Activated T-helper 1 cell treated with anti-CD3 and anti-CD28 coated beads, Interleukin-12 subunit alpha, Interleukin-12 subunit beta, Interleukin-2, Interleukin-4 antibody, amounts not matched to agents 30 ng/mL and 10 ng/mL and 1 ng/mL, durations not matched to agents 14 hours and 24 hours and 36 hours (primary cell): ENCODE measurements at regions not wholly inside any gene's neighbourhood (a gene's known extent, or its start where the extent isn't known, plus 50 kb on each side); places are given as distances from the start of the nearest gene placed in this dataset.

ENCODE experiments used
- DNase-seq: peaks from one replicate; pipeline ENCODE4 v3.0.0; 2021; ENCODE audit warnings: low spot score
- H3K27ac Mint-ChIP-seq: one replicate; pipeline ENCODE4 v1.8.0; 2021; ENCODE audit warnings: mild to moderate bottlenecking, mixed read lengths
- H3K27me3 Mint-ChIP-seq: one replicate; pipeline ENCODE4 v1.8.0; 2022; ENCODE audit warnings: mild to moderate bottlenecking, moderate library complexity, mixed read lengths; ENCODE audit not compliant: insufficient read depth
- H3K36me3 Mint-ChIP-seq: one replicate; pipeline ENCODE4 v1.8.0; 2021; ENCODE audit warnings: low read depth, mixed read lengths
- H3K4me1 Mint-ChIP-seq: one replicate; pipeline ENCODE4 v1.8.0; 2021; ENCODE audit warnings: low read depth, mixed read lengths
- H3K4me3 Mint-ChIP-seq: one replicate; pipeline ENCODE4 v1.8.0; 2021; ENCODE audit warnings: mild to moderate bottlenecking, moderate library complexity, mixed read lengths
- H3K9me3 Mint-ChIP-seq: one replicate; pipeline ENCODE4 v1.8.0; 2021; ENCODE audit warnings: mixed read lengths
- intact Hi-C: fragments of 100-400 bp; cut with micrococcal nuclease; formaldehyde crosslinking; loops from one replicate; pipeline ENCODE4 v1.15.1; 2024

DNA sequence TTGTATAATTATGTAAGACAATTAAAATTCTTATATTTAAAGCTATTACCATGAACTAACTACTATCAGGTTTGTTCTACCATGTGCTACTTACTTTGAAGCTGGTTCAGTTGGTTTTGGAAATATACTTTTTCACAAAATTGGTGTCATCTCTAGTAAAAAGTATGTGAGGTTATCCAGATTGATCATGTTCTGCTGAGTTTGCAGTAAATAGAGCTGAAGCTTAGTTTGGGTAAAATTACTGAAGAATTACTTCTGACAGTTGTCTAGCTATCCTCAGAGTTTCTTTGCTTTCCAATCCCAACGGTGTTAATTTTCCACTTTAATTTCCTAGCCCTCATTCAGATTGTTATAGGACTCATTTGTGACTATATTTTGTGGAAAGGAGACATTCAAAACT is 184.2 kb downstream of the FAT4 start:
- Mint-ChIP-seq H3K36me3 (no peaks in the 10 kb centered on the region), H3K9me3 (no peaks in the 10 kb centered on the region), H3K27me3 (no peaks in the 10 kb centered on the region), H3K4me3 (no peak overlapping the region), H3K4me1 (no peaks in the 10 kb centered on the region), H3K27ac (no peak overlapping the region)
- no peak for DNase-seq
- intact Hi-C loops, result no loop called here

DNA sequence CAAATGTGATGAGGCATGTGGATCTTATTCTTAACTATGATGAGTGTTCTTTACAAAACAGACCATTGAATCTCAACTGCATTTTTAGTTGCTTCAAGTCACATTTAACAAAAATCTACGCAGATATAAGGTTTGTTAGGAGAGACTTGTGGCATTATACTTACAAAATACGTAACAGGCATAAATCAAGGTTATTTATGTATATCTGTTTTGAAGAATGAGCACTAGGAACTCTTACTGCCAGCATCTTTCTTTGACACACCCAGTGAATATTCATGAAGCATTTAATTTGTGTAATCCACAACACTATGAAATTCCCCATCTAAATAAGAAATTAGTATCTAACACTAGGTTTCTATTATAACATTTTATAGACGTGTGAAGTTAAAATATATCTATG is 186.3 kb downstream of the FAT4 start:
- Mint-ChIP-seq H3K27me3 (no peaks in the 10 kb centered on the region), H3K4me1 (no peaks in the 10 kb centered on the region), H3K4me3 (no peak overlapping the region), H3K36me3 (no peaks in the 10 kb centered on the region), H3K9me3 (no peaks in the 10 kb centered on the region), H3K27ac (no peak overlapping the region)
- intact Hi-C loops, result no loop called here
- no peak for DNase-seq

DNA sequence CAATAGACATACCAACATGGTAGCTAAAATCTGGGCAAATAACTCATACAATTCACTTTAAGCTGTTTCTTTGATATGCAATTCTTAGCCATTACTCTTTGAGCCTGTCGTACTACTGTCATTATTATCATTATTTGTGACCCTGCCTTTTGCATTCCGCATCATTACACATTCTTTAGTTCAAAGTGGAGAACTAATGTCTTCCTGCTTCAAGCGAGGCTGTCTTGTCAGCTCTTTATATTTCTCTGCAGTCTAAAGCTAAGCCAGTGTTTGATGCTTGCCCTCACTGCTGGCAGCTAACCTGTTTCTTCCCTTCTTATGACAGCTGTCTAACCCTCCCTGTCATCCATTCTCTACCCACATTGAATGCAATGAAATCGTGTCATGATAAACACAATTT is 186.8 kb downstream of the FAT4 start:
- H3K9me3 Mint-ChIP-seq, result no peaks in the 10 kb centered on the region
- no peaks in the 10 kb centered on the region for H3K27me3 Mint-ChIP-seq
- H3K36me3 Mint-ChIP-seq, result no peaks in the 10 kb centered on the region
- H3K4me1 Mint-ChIP-seq, result no peaks in the 10 kb centered on the region
- DNase-seq, result no peak
- intact Hi-C loops, result no loop called here
- no peak overlapping the region for H3K4me3 Mint-ChIP-seq
- no peak overlapping the region for H3K27ac Mint-ChIP-seq

GRCh38 chr4:125505621-125506020 is 190.9 kb downstream of the FAT4 start:
- Mint-ChIP-seq H3K4me3 (no peak overlapping the region), H3K36me3 (no peaks in the 10 kb centered on the region), H3K9me3 (no peaks in the 10 kb centered on the region), H3K27me3 (no peaks in the 10 kb centered on the region), H3K4me1 (no peaks in the 10 kb centered on the region), H3K27ac (no peak overlapping the region)
- intact Hi-C loops, result no loop called here
- DNase-seq, result no peak

DNA sequence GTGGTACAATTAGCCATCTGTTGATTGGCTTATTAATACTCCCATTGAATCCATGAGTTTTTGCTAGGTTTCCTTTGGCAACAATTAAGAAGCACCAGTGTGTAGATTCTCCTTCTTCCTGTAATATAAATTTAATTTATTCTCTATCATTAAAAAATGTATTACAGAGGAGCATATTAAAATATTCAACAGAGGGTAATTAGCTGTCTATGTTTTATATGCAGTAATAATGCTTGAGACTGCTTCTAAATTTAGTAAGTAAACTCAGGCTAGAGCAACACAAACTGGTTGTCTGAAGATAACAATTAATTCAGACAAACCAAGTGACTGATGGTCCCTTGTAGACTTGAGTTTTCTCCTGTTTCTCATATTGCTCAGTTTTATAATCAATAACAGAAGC is 192.4 kb downstream of the FAT4 start:
- intact Hi-C loops, result no loop called here
- DNase-seq, result no peak
- no peak overlapping the region for H3K4me3 Mint-ChIP-seq
- no peaks in the 10 kb centered on the region for H3K4me1 Mint-ChIP-seq
- no peak overlapping the region for H3K27ac Mint-ChIP-seq
- no peaks in the 10 kb centered on the region for H3K36me3 Mint-ChIP-seq
- H3K27me3 Mint-ChIP-seq, result no peaks in the 10 kb centered on the region
- H3K9me3 Mint-ChIP-seq, result no peaks in the 10 kb centered on the region

DNA sequence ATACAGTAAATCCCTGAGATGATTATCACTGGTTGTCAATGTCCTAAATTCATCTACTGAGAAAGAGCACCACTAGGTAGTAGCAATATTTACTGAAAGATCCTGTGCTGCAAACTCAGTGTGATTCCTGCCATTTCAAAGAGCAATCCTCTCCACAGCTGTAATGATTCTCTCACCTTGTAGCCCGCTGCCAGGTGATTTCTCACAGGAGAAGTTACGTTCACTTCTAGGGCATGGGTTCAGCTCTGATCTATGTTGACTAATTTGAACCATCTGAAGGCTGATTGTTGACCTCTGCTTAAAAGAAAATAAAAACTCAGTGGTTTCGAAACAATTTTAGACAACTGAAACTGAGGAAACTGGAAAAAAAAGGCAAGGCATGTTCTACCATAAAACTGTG is 197.0 kb downstream of the FAT4 start:
- Mint-ChIP-seq H3K27ac (no peak overlapping the region), H3K4me3 (no peak overlapping the region), H3K36me3 (no peaks in the 10 kb centered on the region), H3K4me1 (no peaks in the 10 kb centered on the region), H3K9me3 (no peaks in the 10 kb centered on the region), H3K27me3 (no peaks in the 10 kb centered on the region)
- no peak for DNase-seq
- intact Hi-C loops, result no loop called here

- intact Hi-C loops, result no loop called here
- no peaks in the 10 kb centered on the region for H3K27me3 Mint-ChIP-seq
- H3K4me1 Mint-ChIP-seq, result no peaks in the 10 kb centered on the region
- H3K9me3 Mint-ChIP-seq, result no peaks in the 10 kb centered on the region
- H3K4me3 Mint-ChIP-seq, result no peak overlapping the region
- DNase-seq, result no peak
- no peak overlapping the region for H3K27ac Mint-ChIP-seq
- no peaks in the 10 kb centered on the region for H3K36me3 Mint-ChIP-seq
Observed at GRCh38 chr4:125515016-125515415, 200.3 kb downstream of the FAT4 start.

GRCh38 chr4:125517831-125518230 is 203.1 kb downstream of the FAT4 start:
- Mint-ChIP-seq H3K36me3 (no peaks in the 10 kb centered on the region), H3K27me3 (no peaks in the 10 kb centered on the region), H3K27ac (no peak overlapping the region), H3K4me1 (no peaks in the 10 kb centered on the region), H3K9me3 (no peaks in the 10 kb centered on the region), H3K4me3 (no peak overlapping the region)
- intact Hi-C loops, result no loop called here
- DNase-seq, result no peak

- no peaks in the 10 kb centered on the region for H3K9me3 Mint-ChIP-seq
- intact Hi-C loops, result no loop called here
Observed at GRCh38 chr4:125518281-125518680, 203.5 kb downstream of the FAT4 start.

DNA sequence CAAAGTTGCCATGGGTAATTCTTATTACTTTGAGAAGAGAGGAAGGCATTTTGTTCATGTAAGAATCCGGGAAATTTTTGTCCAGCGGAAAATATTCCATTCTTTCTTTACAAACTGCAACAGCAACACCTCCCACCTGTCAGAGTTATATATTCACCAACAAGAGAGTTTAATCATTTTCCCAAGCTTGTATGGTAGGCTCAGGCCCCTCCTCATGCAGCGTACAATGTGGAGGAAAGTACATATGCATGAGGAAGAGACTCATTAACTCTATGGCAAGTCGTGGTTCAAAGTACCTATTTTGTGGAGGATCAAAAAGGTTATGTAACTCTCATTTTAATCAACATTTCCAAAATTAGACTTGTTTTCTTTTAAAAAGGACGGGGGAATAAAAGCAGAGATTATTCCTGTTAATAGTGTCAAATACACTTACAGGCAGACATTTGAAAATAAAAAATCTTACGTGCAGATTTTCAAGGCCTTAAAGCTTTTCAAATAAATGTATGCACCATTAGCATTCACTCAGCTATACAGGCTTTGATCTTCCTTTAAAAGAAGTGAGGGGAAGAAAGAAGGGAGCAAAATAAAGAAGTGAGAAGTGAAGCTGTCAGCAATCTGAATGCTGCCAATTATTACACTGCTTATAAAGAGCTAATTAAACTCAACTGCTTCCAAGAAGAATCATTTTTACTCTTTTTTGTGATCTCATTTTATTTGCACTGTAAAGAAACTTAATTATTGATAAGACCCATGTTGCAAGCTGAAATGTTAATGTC is 204.8 kb downstream of the FAT4 start:
- DNase-seq, result no peak
- Mint-ChIP-seq H3K9me3 (no peaks in the 10 kb centered on the region), H3K36me3 (no peaks in the 10 kb centered on the region), H3K27ac (no peak overlapping the region), H3K4me1 (no peaks in the 10 kb centered on the region), H3K27me3 (no peaks in the 10 kb centered on the region), H3K4me3 (no peak overlapping the region)
- intact Hi-C loops, result no loop called here

More at GRCh38 chr4:125518281-125518680, 203.5 kb downstream of the FAT4 start:
- Mint-ChIP-seq H3K4me3 (no peak overlapping the region), H3K27ac (no peak overlapping the region), H3K4me1 (no peaks in the 10 kb centered on the region), H3K36me3 (no peaks in the 10 kb centered on the region), H3K27me3 (no peaks in the 10 kb centered on the region)
- DNase-seq, result no peak

DNA sequence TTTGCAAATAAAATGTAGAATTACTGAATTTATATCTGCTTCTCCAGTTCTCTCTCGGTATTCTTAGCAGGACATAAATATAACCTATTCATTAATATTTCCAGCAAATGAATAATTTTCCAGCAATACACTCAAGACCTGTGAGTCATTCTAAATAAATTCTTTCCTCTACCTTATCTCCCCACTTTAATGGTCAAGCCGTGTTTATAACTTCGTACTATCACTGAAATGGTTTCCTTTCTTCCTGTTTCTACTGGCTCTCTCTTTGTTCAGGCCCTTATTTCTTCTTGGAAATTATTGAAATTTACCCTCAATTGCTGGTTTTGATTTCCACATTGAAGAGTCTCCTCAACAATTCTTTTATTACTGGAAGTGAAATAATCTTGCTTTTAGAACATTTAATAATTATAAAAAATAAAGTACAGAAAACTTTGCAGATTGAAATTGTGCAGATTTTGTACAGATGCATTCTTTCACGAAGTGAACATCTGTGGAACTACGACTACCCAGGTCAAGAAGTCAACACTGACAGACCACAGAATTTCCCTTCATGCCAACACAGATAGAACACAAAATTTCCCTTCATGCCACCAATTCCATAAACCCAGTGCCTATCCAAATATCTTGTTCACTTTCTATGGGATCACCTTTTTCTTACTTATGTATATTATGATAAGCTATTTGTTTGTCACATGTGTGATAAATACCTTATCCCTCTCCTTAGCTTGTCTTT is 205.7 kb downstream of the FAT4 start:
- intact Hi-C loops, result no loop called here
- Mint-ChIP-seq H3K9me3 (no peaks in the 10 kb centered on the region), H3K36me3 (no peaks in the 10 kb centered on the region), H3K4me3 (no peak overlapping the region), H3K4me1 (no peaks in the 10 kb centered on the region), H3K27me3 (no peaks in the 10 kb centered on the region), H3K27ac (no peak overlapping the region)
- no peak for DNase-seq

GRCh38 chr4:125522588-125522987 is 207.8 kb downstream of the FAT4 start:
- Mint-ChIP-seq H3K4me1 (no peaks in the 10 kb centered on the region), H3K27ac (no peak overlapping the region), H3K36me3 (no peaks in the 10 kb centered on the region), H3K9me3 (no peaks in the 10 kb centered on the region), H3K4me3 (no peak overlapping the region), H3K27me3 (no peaks in the 10 kb centered on the region)
- DNase-seq, result no peak
- intact Hi-C loops, result no loop called here

GRCh38 chr4:125522992-125523391 is 208.2 kb downstream of the FAT4 start:
- H3K9me3 Mint-ChIP-seq, result no peaks in the 10 kb centered on the region
- no peak overlapping the region for H3K4me3 Mint-ChIP-seq
- intact Hi-C loops, result no loop called here
- no peaks in the 10 kb centered on the region for H3K36me3 Mint-ChIP-seq
- DNase-seq, result no peak
- no peaks in the 10 kb centered on the region for H3K4me1 Mint-ChIP-seq
- H3K27me3 Mint-ChIP-seq, result no peaks in the 10 kb centered on the region
- H3K27ac Mint-ChIP-seq, result no peak overlapping the region
